SK-N-SH (cell line): ENCODE measurements at regions not wholly inside any gene's neighbourhood (a gene's known extent, or its start where the extent isn't known, plus 50 kb on each side); places are given as distances from the start of the nearest gene placed in this dataset.
A peak's percentile ranks its signal among the peaks of the same experiment; 100 is the strongest.

Experiments used
- CTCF ChIA-PET: fragments of 300-600, 350-600 bp; formaldehyde crosslinking; extraction: SDS; loops from one replicate; lab custom pipeline; 2021; lab: Yijun Ruan, JAX
- POLR2A ChIA-PET: fragments of 350-600 bp; sonication (Branson Sonifier 250); formaldehyde crosslinking; extraction: SDS; loops from one replicate; lab custom pipeline; 2020; ENCODE audit warnings: antibody characterized with exemption, inconsistent platforms; lab: Yijun Ruan, JAX
- DNase-seq: peaks from one replicate; pipeline ENCODE4 v3.0.0; 2012
- H2AFZ ChIP-seq: fragments of 200-600 bp; sonication (generic); 2 replicates; pipeline ENCODE4 v1.8.1; 2016; ENCODE audit warnings: antibody characterized with exemption, mild to moderate bottlenecking, low read depth
- H3F3A ChIP-seq: fragments of 200-600 bp; sonication (generic); replicated peaks from 2 replicates; pipeline ENCODE3; 2016; ENCODE audit warnings: antibody characterized with exemption, mild to moderate bottlenecking; ENCODE audit not compliant: insufficient read depth
- H3K27ac ChIP-seq, 2 experiments: fragments of 200-500 bp in 1 of 2; fragments of 200-600 bp in 1 of 2; sonication (Bioruptor generic) in 1 of 2; sonication (generic), shearing (Covaris generic) in 1 of 2; 2 replicates each; pipeline versions ENCODE4 v1.5.1 to v1.6.1; 2014 to 2016; ENCODE audit warnings: low read depth in 2 of 2, inconsistent platforms in 1 of 2, low read length in 1 of 2, mild to moderate bottlenecking in 1 of 2, mixed read lengths in 1 of 2
- H3K27me3 ChIP-seq: fragments of 200-600 bp; sonication (generic), shearing (Covaris generic); 2 replicates; pipeline ENCODE4 v1.6.1; 2016; ENCODE audit warnings: mixed run types; ENCODE audit not compliant: insufficient read depth
- H3K36me3 ChIP-seq, 2 experiments: fragments of 200-500 bp in 1 of 2; fragments of 200-600 bp in 1 of 2; sonication (Bioruptor generic) in 1 of 2; sonication (generic) in 1 of 2; replicated peaks in 1 of 2; 2 replicates each; pipeline versions ENCODE3 to v1.5.1; 2014 to 2016; ENCODE audit warnings: low read length in 1 of 2, mild to moderate bottlenecking in 1 of 2; ENCODE audit not compliant: insufficient read depth in 2 of 2, control insufficient read depth in 1 of 2
- H3K4me1 ChIP-seq, 2 experiments: fragments of 200-500 bp in 1 of 2; fragments of 200-600 bp in 1 of 2; sonication (Bioruptor generic) in 1 of 2; sonication (generic), shearing (Covaris generic) in 1 of 2; 2 replicates each; pipeline versions ENCODE4 v1.5.1 to v1.6.1; 2014 to 2016; ENCODE audit warnings: low read depth in 1 of 2, low read length in 1 of 2, mixed run types in 1 of 2; ENCODE audit not compliant: insufficient read depth in 2 of 2, control insufficient read depth in 1 of 2
- H3K4me2 ChIP-seq: fragments of 200-600 bp; sonication (generic), shearing (Covaris generic); 2 replicates; pipeline ENCODE4 v1.6.1; 2017; ENCODE audit warnings: mixed run types
- H3K4me3 ChIP-seq, 2 experiments: fragments of 200-500 bp in 1 of 2; fragments of 200-600 bp in 1 of 2; sonication (Bioruptor generic) in 1 of 2; sonication (generic), shearing (Covaris generic) in 1 of 2; 2 replicates each; pipeline versions ENCODE4 v1.5.1 to v1.8.1; 2014 to 2016; ENCODE audit warnings: low read depth in 2 of 2, inconsistent platforms in 1 of 2, low read length in 1 of 2, mild to moderate bottlenecking in 1 of 2, mixed read lengths in 1 of 2, moderate library complexity in 1 of 2
- H3K79me2 ChIP-seq: fragments of 200-600 bp; sonication (generic); 2 replicates; pipeline ENCODE4 v1.8.1; 2017; ENCODE audit warnings: mild to moderate bottlenecking; ENCODE audit not compliant: insufficient read depth
- H3K9ac ChIP-seq: fragments of 200-600 bp; sonication (generic); 2 replicates; pipeline ENCODE4 v1.6.1; 2017; ENCODE audit warnings: mixed run types
- H3K9me2 ChIP-seq: fragments of 200-600 bp; sonication (generic); 2 replicates; pipeline ENCODE4 v1.6.1; 2017; ENCODE audit warnings: mixed run types
- H3K9me3 ChIP-seq: fragments of 200-600 bp; sonication (generic); 2 replicates; pipeline ENCODE4 v1.6.1; 2017; ENCODE audit warnings: mixed run types, mild to moderate bottlenecking, moderate library complexity
- H4K20me1 ChIP-seq: fragments of 200-600 bp; sonication (generic); 2 replicates; pipeline ENCODE4 v1.6.1; 2017; ENCODE audit warnings: mild to moderate bottlenecking, mixed run types; ENCODE audit not compliant: insufficient read depth
- CTCF ChIP-seq: fragments of 200-600 bp; sonication (generic); IDR thresholded peaks from 2 replicates; pipeline ENCODE4 v1.6.1; 2017; ENCODE audit warnings: antibody characterized with exemption, mild to moderate bottlenecking, moderate library complexity
- EP300 ChIP-seq, 2 experiments: IDR thresholded peaks; 2 replicates each; pipeline versions ENCODE4 v1.4.0 to v1.6.1; 2012; ENCODE audit warnings: borderline replicate concordance in 1 of 2, low read depth in 1 of 2, low read length in 1 of 2
- FOXM1 ChIP-seq: IDR thresholded peaks from 2 replicates; pipeline ENCODE4 v1.4.0; 2012; ENCODE audit warnings: low read depth, mild to moderate bottlenecking
- MXI1 ChIP-seq: IDR thresholded peaks from 2 replicates; pipeline ENCODE4 v1.6.1; 2012; ENCODE audit warnings: mild to moderate bottlenecking, low read depth, low read length, improper control_type of control experiment
- NRF1 ChIP-seq: IDR thresholded peaks from 2 replicates; pipeline ENCODE4 v1.6.1; 2012; ENCODE audit warnings: low read depth, mild to moderate bottlenecking, low read length
- POLR2AphosphoS5 ChIP-seq: IDR thresholded peaks from 2 replicates; pipeline ENCODE4 v1.6.1; 2012; ENCODE audit warnings: low read depth, low read length
- RFX5 ChIP-seq: IDR thresholded peaks from 2 replicates; pipeline ENCODE4 v1.6.1; 2012; ENCODE audit warnings: mild to moderate bottlenecking, improper control_type of control experiment, low read length
- SMC3 ChIP-seq: IDR thresholded peaks from 2 replicates; pipeline ENCODE4 v1.6.1; 2012; ENCODE audit warnings: low read depth, low read length, improper control_type of control experiment
- TAF1 ChIP-seq: IDR thresholded peaks from 2 replicates; pipeline ENCODE4 v1.6.1; 2012; ENCODE audit warnings: low read depth, mild to moderate bottlenecking, low read length, moderate library complexity, borderline replicate concordance
- TCF12 ChIP-seq: IDR thresholded peaks from 2 replicates; pipeline ENCODE4 v1.4.0; 2012
- ZBTB33 ChIP-seq: IDR thresholded peaks from 2 replicates; pipeline ENCODE4 v1.4.0; 2012; ENCODE audit warnings: low read depth, borderline replicate concordance
- WGBS: methylation state at CpG from one replicate; pipeline ENCODE4 v1.1.6; 2017; ENCODE audit warnings: low lambda C conversion rate; 5-methylcytosine and 5-hydroxymethylcytosine counted together
- TF ChIP-seq, protein P1 (sequence below): IDR thresholded peaks from 2 replicates; pipeline ENCODE4 v1.6.1; 2012; ENCODE audit warnings: mild to moderate bottlenecking, low read depth, low read length, moderate library complexity

- ChIA-PET POLR2A (no interaction called here), CTCF (no interaction called here)
- peaks cover 0 to 20% of the 10 kb centered on the region in 2 experiments; a peak in 2 of 4 replicates for H3K4me1 ChIP-seq
- no peaks in the 10 kb centered on the region; the same call in 1 of the 2 replicates for H3K9me3 ChIP-seq
- TF ChIP-seq SMC3 (no peak), RFX5 (no peak), MXI1 (no peak), FOXM1 (no peak), CTCF (no peak), POLR2AphosphoS5 (no peak), ZBTB33 (no peak), EP300 (IDR thresholded peaks at IDR 0.05; ENCODE audit: borderline replicate concordance in 1 of 2, low read depth in 1 of 2, low read length in 1 of 2) (no peak), NRF1 (no peak), TAF1 (no peak), TCF12 (no peak)
- TF ChIP-seq, protein P1, sequence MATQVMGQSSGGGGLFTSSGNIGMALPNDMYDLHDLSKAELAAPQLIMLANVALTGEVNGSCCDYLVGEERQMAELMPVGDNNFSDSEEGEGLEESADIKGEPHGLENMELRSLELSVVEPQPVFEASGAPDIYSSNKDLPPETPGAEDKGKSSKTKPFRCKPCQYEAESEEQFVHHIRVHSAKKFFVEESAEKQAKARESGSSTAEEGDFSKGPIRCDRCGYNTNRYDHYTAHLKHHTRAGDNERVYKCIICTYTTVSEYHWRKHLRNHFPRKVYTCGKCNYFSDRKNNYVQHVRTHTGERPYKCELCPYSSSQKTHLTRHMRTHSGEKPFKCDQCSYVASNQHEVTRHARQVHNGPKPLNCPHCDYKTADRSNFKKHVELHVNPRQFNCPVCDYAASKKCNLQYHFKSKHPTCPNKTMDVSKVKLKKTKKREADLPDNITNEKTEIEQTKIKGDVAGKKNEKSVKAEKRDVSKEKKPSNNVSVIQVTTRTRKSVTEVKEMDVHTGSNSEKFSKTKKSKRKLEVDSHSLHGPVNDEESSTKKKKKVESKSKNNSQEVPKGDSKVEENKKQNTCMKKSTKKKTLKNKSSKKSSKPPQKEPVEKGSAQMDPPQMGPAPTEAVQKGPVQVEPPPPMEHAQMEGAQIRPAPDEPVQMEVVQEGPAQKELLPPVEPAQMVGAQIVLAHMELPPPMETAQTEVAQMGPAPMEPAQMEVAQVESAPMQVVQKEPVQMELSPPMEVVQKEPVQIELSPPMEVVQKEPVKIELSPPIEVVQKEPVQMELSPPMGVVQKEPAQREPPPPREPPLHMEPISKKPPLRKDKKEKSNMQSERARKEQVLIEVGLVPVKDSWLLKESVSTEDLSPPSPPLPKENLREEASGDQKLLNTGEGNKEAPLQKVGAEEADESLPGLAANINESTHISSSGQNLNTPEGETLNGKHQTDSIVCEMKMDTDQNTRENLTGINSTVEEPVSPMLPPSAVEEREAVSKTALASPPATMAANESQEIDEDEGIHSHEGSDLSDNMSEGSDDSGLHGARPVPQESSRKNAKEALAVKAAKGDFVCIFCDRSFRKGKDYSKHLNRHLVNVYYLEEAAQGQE: no peak
- no peak overlapping the region for H3K4me3 ChIP-seq
- H3K27me3 ChIP-seq: no peaks in the 10 kb centered on the region
- no peak overlapping the region for H2AFZ ChIP-seq
- no peak for DNase-seq
- no peak overlapping the region for H3K4me2 ChIP-seq
- peaks cover 3% of the 10 kb centered on the region for H3F3A ChIP-seq
- no peak overlapping the region for H3K9ac ChIP-seq
- peak overlapping the region in 1 of 2 experiments; percentile 93; a peak in 2 of 4 replicates for H3K27ac ChIP-seq
- no peaks in the 10 kb centered on the region for H3K79me2 ChIP-seq
- H3K36me3 ChIP-seq: no peaks in the 10 kb centered on the region
- H4K20me1 ChIP-seq: no peaks in the 10 kb centered on the region
- H3K9me2 ChIP-seq: no peaks in the 10 kb centered on the region
- 87% methylated on average over 3 of the region's 3 CpGs for WGBS
These were observed 856.1 kb downstream of the USP25 start for GRCh38 chr21:16585896-16586295.
